SK-N-SH (cell line): ENCODE measurements at regions not wholly inside any gene's neighbourhood (a gene's known extent, or its start where the extent isn't known, plus 50 kb on each side); places are given as distances from the start of the nearest gene placed in this dataset.

Source experiments
- CTCF ChIA-PET: fragments of 300-600, 350-600 bp; formaldehyde crosslinking; extraction: SDS; loops from one replicate; lab custom pipeline; 2021; lab: Yijun Ruan, JAX
- POLR2A ChIA-PET: fragments of 350-600 bp; sonication (Branson Sonifier 250); formaldehyde crosslinking; extraction: SDS; loops from one replicate; lab custom pipeline; 2020; ENCODE audit warnings: antibody characterized with exemption, inconsistent platforms; lab: Yijun Ruan, JAX
- DNase-seq: peaks from one replicate; pipeline ENCODE4 v3.0.0; 2012
- H2AFZ ChIP-seq: fragments of 200-600 bp; sonication (generic); 2 replicates; pipeline ENCODE4 v1.8.1; 2016; ENCODE audit warnings: antibody characterized with exemption, mild to moderate bottlenecking, low read depth
- H3F3A ChIP-seq: fragments of 200-600 bp; sonication (generic); replicated peaks from 2 replicates; pipeline ENCODE3; 2016; ENCODE audit warnings: antibody characterized with exemption, mild to moderate bottlenecking; ENCODE audit not compliant: insufficient read depth
- H3K27ac ChIP-seq, 2 experiments: fragments of 200-500 bp in 1 of 2; fragments of 200-600 bp in 1 of 2; sonication (Bioruptor generic) in 1 of 2; sonication (generic), shearing (Covaris generic) in 1 of 2; 2 replicates each; pipeline versions ENCODE4 v1.5.1 to v1.6.1; 2014 to 2016; ENCODE audit warnings: low read depth in 2 of 2, inconsistent platforms in 1 of 2, low read length in 1 of 2, mild to moderate bottlenecking in 1 of 2, mixed read lengths in 1 of 2
- H3K27me3 ChIP-seq: fragments of 200-600 bp; sonication (generic), shearing (Covaris generic); 2 replicates; pipeline ENCODE4 v1.6.1; 2016; ENCODE audit warnings: mixed run types; ENCODE audit not compliant: insufficient read depth
- H3K36me3 ChIP-seq, 2 experiments: fragments of 200-500 bp in 1 of 2; fragments of 200-600 bp in 1 of 2; sonication (Bioruptor generic) in 1 of 2; sonication (generic) in 1 of 2; replicated peaks in 1 of 2; 2 replicates each; pipeline versions ENCODE3 to v1.5.1; 2014 to 2016; ENCODE audit warnings: low read length in 1 of 2, mild to moderate bottlenecking in 1 of 2; ENCODE audit not compliant: insufficient read depth in 2 of 2, control insufficient read depth in 1 of 2
- H3K4me1 ChIP-seq, 2 experiments: fragments of 200-500 bp in 1 of 2; fragments of 200-600 bp in 1 of 2; sonication (Bioruptor generic) in 1 of 2; sonication (generic), shearing (Covaris generic) in 1 of 2; 2 replicates each; pipeline versions ENCODE4 v1.5.1 to v1.6.1; 2014 to 2016; ENCODE audit warnings: low read depth in 1 of 2, low read length in 1 of 2, mixed run types in 1 of 2; ENCODE audit not compliant: insufficient read depth in 2 of 2, control insufficient read depth in 1 of 2
- H3K4me2 ChIP-seq: fragments of 200-600 bp; sonication (generic), shearing (Covaris generic); 2 replicates; pipeline ENCODE4 v1.6.1; 2017; ENCODE audit warnings: mixed run types
- H3K4me3 ChIP-seq, 2 experiments: fragments of 200-500 bp in 1 of 2; fragments of 200-600 bp in 1 of 2; sonication (Bioruptor generic) in 1 of 2; sonication (generic), shearing (Covaris generic) in 1 of 2; 2 replicates each; pipeline versions ENCODE4 v1.5.1 to v1.8.1; 2014 to 2016; ENCODE audit warnings: low read depth in 2 of 2, inconsistent platforms in 1 of 2, low read length in 1 of 2, mild to moderate bottlenecking in 1 of 2, mixed read lengths in 1 of 2, moderate library complexity in 1 of 2
- H3K79me2 ChIP-seq: fragments of 200-600 bp; sonication (generic); 2 replicates; pipeline ENCODE4 v1.8.1; 2017; ENCODE audit warnings: mild to moderate bottlenecking; ENCODE audit not compliant: insufficient read depth
- H3K9ac ChIP-seq: fragments of 200-600 bp; sonication (generic); 2 replicates; pipeline ENCODE4 v1.6.1; 2017; ENCODE audit warnings: mixed run types
- H3K9me2 ChIP-seq: fragments of 200-600 bp; sonication (generic); 2 replicates; pipeline ENCODE4 v1.6.1; 2017; ENCODE audit warnings: mixed run types
- H3K9me3 ChIP-seq: fragments of 200-600 bp; sonication (generic); 2 replicates; pipeline ENCODE4 v1.6.1; 2017; ENCODE audit warnings: mixed run types, mild to moderate bottlenecking, moderate library complexity
- H4K20me1 ChIP-seq: fragments of 200-600 bp; sonication (generic); 2 replicates; pipeline ENCODE4 v1.6.1; 2017; ENCODE audit warnings: mild to moderate bottlenecking, mixed run types; ENCODE audit not compliant: insufficient read depth
- CTCF ChIP-seq: fragments of 200-600 bp; sonication (generic); IDR thresholded peaks from 2 replicates; pipeline ENCODE4 v1.6.1; 2017; ENCODE audit warnings: antibody characterized with exemption, mild to moderate bottlenecking, moderate library complexity
- ELF1 ChIP-seq: IDR thresholded peaks from 2 replicates; pipeline ENCODE4 v1.4.0; 2012
- EZH2phosphoT487 ChIP-seq: fragments of 200-600 bp; sonication (generic); IDR thresholded peaks from 2 replicates; pipeline ENCODE4 v1.6.1; 2017; ENCODE audit warnings: low read depth, mixed run types, mild to moderate bottlenecking, antibody characterized with exemption, moderate library complexity, borderline replicate concordance
- FOSL2 ChIP-seq: IDR thresholded peaks from 2 replicates; pipeline ENCODE4 v1.4.0; 2012; ENCODE audit warnings: low read depth, mild to moderate bottlenecking, moderate library complexity, borderline replicate concordance
- FOXJ3 ChIP-seq: sonication (generic); formaldehyde crosslinking; IDR thresholded peaks from 2 replicates; pipeline ENCODE4 v1.5.1; 2020; ENCODE audit warnings: mild to moderate bottlenecking, missing genetic modification reagents
- FOXM1 ChIP-seq: IDR thresholded peaks from 2 replicates; pipeline ENCODE4 v1.4.0; 2012; ENCODE audit warnings: low read depth, mild to moderate bottlenecking
- GABPA ChIP-seq: IDR thresholded peaks from 2 replicates; pipeline ENCODE4 v1.4.0; 2012; ENCODE audit warnings: low read depth, mild to moderate bottlenecking
- GATA2 ChIP-seq: sonication (generic); formaldehyde crosslinking; IDR thresholded peaks from 2 replicates; pipeline ENCODE4 v1.5.0; 2020; ENCODE audit warnings: mild to moderate bottlenecking, missing genetic modification reagents
- IRF3 ChIP-seq: fragments of 150-350 bp; IDR thresholded peaks from 2 replicates; pipeline ENCODE4 v1.6.1; 2016; ENCODE audit warnings: mild to moderate bottlenecking, low read depth, low read length
- JUND ChIP-seq: IDR thresholded peaks from 2 replicates; pipeline ENCODE4 v1.4.0; 2012
- MEF2A ChIP-seq: IDR thresholded peaks from 2 replicates; pipeline ENCODE4 v1.4.0; 2012; ENCODE audit warnings: low read depth, borderline replicate concordance
- MXI1 ChIP-seq: IDR thresholded peaks from 2 replicates; pipeline ENCODE4 v1.6.1; 2012; ENCODE audit warnings: mild to moderate bottlenecking, low read depth, low read length, improper control_type of control experiment
- NRF1 ChIP-seq: IDR thresholded peaks from 2 replicates; pipeline ENCODE4 v1.6.1; 2012; ENCODE audit warnings: low read depth, mild to moderate bottlenecking, low read length
- POLR2AphosphoS5 ChIP-seq: IDR thresholded peaks from 2 replicates; pipeline ENCODE4 v1.6.1; 2012; ENCODE audit warnings: low read depth, low read length
- RCOR1 ChIP-seq: fragments of 150-350 bp; IDR thresholded peaks from 2 replicates; pipeline ENCODE4 v1.6.1; 2017; ENCODE audit warnings: antibody characterized with exemption, low read length
- RFX5 ChIP-seq: IDR thresholded peaks from 2 replicates; pipeline ENCODE4 v1.6.1; 2012; ENCODE audit warnings: mild to moderate bottlenecking, improper control_type of control experiment, low read length
- RXRA ChIP-seq: IDR thresholded peaks from 2 replicates; pipeline ENCODE4 v1.4.0; 2012; ENCODE audit warnings: low read depth, mild to moderate bottlenecking, borderline replicate concordance
- SMC3 ChIP-seq: IDR thresholded peaks from 2 replicates; pipeline ENCODE4 v1.6.1; 2012; ENCODE audit warnings: low read depth, low read length, improper control_type of control experiment
- TAF1 ChIP-seq: IDR thresholded peaks from 2 replicates; pipeline ENCODE4 v1.6.1; 2012; ENCODE audit warnings: low read depth, mild to moderate bottlenecking, low read length, moderate library complexity, borderline replicate concordance
- TCF12 ChIP-seq: IDR thresholded peaks from 2 replicates; pipeline ENCODE4 v1.4.0; 2012
- TEAD4 ChIP-seq: IDR thresholded peaks from 2 replicates; pipeline ENCODE4 v1.4.0; 2012; ENCODE audit warnings: mild to moderate bottlenecking, borderline replicate concordance; ENCODE audit not compliant: insufficient read depth
- USF1 ChIP-seq: IDR thresholded peaks from 2 replicates; pipeline ENCODE4 v1.4.0; 2012; ENCODE audit warnings: low read depth, borderline replicate concordance
- YY1 ChIP-seq: IDR thresholded peaks from 2 replicates; pipeline ENCODE4 v1.4.0; 2012; ENCODE audit warnings: low read depth, mild to moderate bottlenecking
- ZBTB33 ChIP-seq: IDR thresholded peaks from 2 replicates; pipeline ENCODE4 v1.4.0; 2012; ENCODE audit warnings: low read depth, borderline replicate concordance
- WGBS: methylation state at CpG from one replicate; pipeline ENCODE4 v1.1.6; 2017; ENCODE audit warnings: low lambda C conversion rate; 5-methylcytosine and 5-hydroxymethylcytosine counted together

- 57% methylated on average over 1 of the region's 1 CpG for WGBS
- H3K4me2 ChIP-seq, result no peak overlapping the region
- no peak overlapping the region for H3K9ac ChIP-seq
- no peak for DNase-seq
- no peaks in the 10 kb centered on the region for H3K9me2 ChIP-seq
- H3K27ac ChIP-seq, result no peak overlapping the region
- no peaks in the 10 kb centered on the region for H3K27me3 ChIP-seq
- POLR2A ChIA-PET, result no interaction called here
- CTCF ChIA-PET, result no interaction called here
- no peak overlapping the region for H3K4me3 ChIP-seq
- no peaks in the 10 kb centered on the region for H3K9me3 ChIP-seq
- no peaks in the 10 kb centered on the region for H3K79me2 ChIP-seq
- no peaks in the 10 kb centered on the region for H3K4me1 ChIP-seq
- H2AFZ ChIP-seq, result no peak overlapping the region
- no peaks in the 10 kb centered on the region for H4K20me1 ChIP-seq
- H3K36me3 ChIP-seq, result no peaks in the 10 kb centered on the region
- no peaks in the 10 kb centered on the region for H3F3A ChIP-seq
- TF ChIP-seq EZH2phosphoT487, result no peak
- TF ChIP-seq TEAD4, result no peak
- TF ChIP-seq RCOR1, result no peak
- no peak for TF ChIP-seq MXI1
- TF ChIP-seq FOSL2, result no peak
- TF ChIP-seq CTCF, result no peak
- TF ChIP-seq, all 33 proteins: peak for 0
Measured at GRCh38 chr1:72530646-72531045, 248.3 kb upstream of the NEGR1 start.

- POLR2A ChIA-PET, result no interaction called here
- Histone ChIP-seq H3K79me2 (no peaks in the 10 kb centered on the region), H3K9ac (no peak overlapping the region), H3F3A (no peaks in the 10 kb centered on the region), H3K4me3 (no peak overlapping the region), H3K4me2 (no peak overlapping the region), H2AFZ (no peak overlapping the region), H4K20me1 (no peaks in the 10 kb centered on the region), H3K27ac (no peak overlapping the region), H3K36me3 (no peaks in the 10 kb centered on the region), H3K4me1 (no peaks in the 10 kb centered on the region), H3K9me3 (no peaks in the 10 kb centered on the region), H3K27me3 (no peaks in the 10 kb centered on the region), H3K9me2 (no peaks in the 10 kb centered on the region)
- 51% methylated on average over 4 of the region's 4 CpGs for WGBS
- CTCF ChIA-PET, result no interaction called here
- TF ChIP-seq IRF3 (no peak), FOXM1 (no peak), NRF1 (no peak), GATA2 (no peak), GABPA (no peak), RCOR1 (no peak), SMC3 (no peak), TAF1 (no peak), RXRA (no peak), USF1 (no peak), MEF2A (no peak), FOXJ3 (no peak), YY1 (no peak), ZBTB33 (no peak), TEAD4 (no peak), POLR2AphosphoS5 (no peak), ELF1 (no peak), RFX5 (no peak), TCF12 (no peak), JUND (no peak)
- DNase-seq, result no peak
Measured at GRCh38 chr1:72526926-72527325, 244.6 kb upstream of the NEGR1 start.
